Sigmoid colon (tissue), 4 donors: ENCODE measurements at regions not wholly inside any gene's neighbourhood (a gene's known extent, or its start where the extent isn't known, plus 50 kb on each side); places are given as distances from the start of the nearest gene placed in this dataset.

ENCODE experiments used
- CTCF ChIP-seq, 4 experiments: fragments of 450-650 bp in 3 of 4; fragments of 200-600 bp in 1 of 4; IDR thresholded peaks; one replicate each; pipeline ENCODE4 v1.5.1; 2016 to 2019; ENCODE audit warnings: antibody characterized with exemption in 4 of 4, mild to moderate bottlenecking in 3 of 4, moderate library complexity in 2 of 4
- EP300 ChIP-seq, 4 donors: sonication (generic); formaldehyde crosslinking; IDR thresholded peaks; one replicate each; pipeline ENCODE4 v1.6.1; 2017; ENCODE audit warnings: antibody characterized with exemption in 4 of 4
- POLR2A ChIP-seq, 2 donors: fragments of 450-650 bp; IDR thresholded peaks; one replicate each; pipeline ENCODE4 v1.6.1; 2016; ENCODE audit warnings: antibody characterized with exemption in 2 of 2, mild to moderate bottlenecking in 2 of 2, moderate library complexity in 2 of 2
- POLR2AphosphoS5 ChIP-seq, 4 donors: sonication (generic); formaldehyde crosslinking; IDR thresholded peaks; one replicate each; pipeline ENCODE4 v1.6.1; 2017; ENCODE audit warnings: antibody characterized with exemption in 4 of 4

GRCh38 chr18:29311580-29311979 is 1134.7 kb upstream of the CDH2 start:
- TF ChIP-seq POLR2A (IDR thresholded peaks at IDR 0.05) (no peak), CTCF (IDR thresholded peaks at IDR 0.05) (no peak), EP300 (IDR thresholded peaks at IDR 0.05) (no peak), POLR2AphosphoS5 (IDR thresholded peaks at IDR 0.05) (no peak)
